ENCODE measurements at regions not wholly inside any gene's neighbourhood (a gene's known extent, or its start where the extent isn't known, plus 50 kb on each side); places are given as distances from the start of the nearest gene placed in this dataset.

GRCh38 chr2:128559533-128560515 is 241.2 kb upstream of the HS6ST1 start:
- Histone ChIP-seq H3K27me3 (ENCODE audit: control insufficient read depth in 1 of 2, insufficient read depth in 2 of 2, low read length in 2 of 2) (no peaks in the 10 kb centered on the region), H3K9me3 (ENCODE audit: control insufficient read depth in 1 of 2, insufficient read depth in 1 of 2, low read length in 2 of 2) (peaks cover 0 to 7% of the 10 kb centered on the region in 2 experiments), H3K36me3 (ENCODE audit: insufficient read depth, low read length) (no peaks in the 10 kb centered on the region), H3K27ac (ENCODE audit: low read depth in 1 of 2, low read length in 2 of 2) (no peak overlapping the region), H3K4me1 (ENCODE audit: insufficient read depth, low read length) (no peaks in the 10 kb centered on the region), H3K4me3 (ENCODE audit: low read length) (no peak overlapping the region)
- intact Hi-C loops (cut with DNase I, micrococcal nuclease), result no loop called here
- Mint-ChIP-seq H3K4me1 (ENCODE audit: low read depth) (no peaks in the 10 kb centered on the region), H3K27ac (no peak overlapping the region), H3K4me3 (no peak overlapping the region), H3K36me3 (ENCODE audit: low read depth) (no peaks in the 10 kb centered on the region), H3K9me3 (no peaks in the 10 kb centered on the region), H3K27me3 (no peaks in the 10 kb centered on the region)
- ChIA-PET POLR2A (no interaction called here), CTCF (no interaction called here)
- TF ChIP-seq, protein P1, sequence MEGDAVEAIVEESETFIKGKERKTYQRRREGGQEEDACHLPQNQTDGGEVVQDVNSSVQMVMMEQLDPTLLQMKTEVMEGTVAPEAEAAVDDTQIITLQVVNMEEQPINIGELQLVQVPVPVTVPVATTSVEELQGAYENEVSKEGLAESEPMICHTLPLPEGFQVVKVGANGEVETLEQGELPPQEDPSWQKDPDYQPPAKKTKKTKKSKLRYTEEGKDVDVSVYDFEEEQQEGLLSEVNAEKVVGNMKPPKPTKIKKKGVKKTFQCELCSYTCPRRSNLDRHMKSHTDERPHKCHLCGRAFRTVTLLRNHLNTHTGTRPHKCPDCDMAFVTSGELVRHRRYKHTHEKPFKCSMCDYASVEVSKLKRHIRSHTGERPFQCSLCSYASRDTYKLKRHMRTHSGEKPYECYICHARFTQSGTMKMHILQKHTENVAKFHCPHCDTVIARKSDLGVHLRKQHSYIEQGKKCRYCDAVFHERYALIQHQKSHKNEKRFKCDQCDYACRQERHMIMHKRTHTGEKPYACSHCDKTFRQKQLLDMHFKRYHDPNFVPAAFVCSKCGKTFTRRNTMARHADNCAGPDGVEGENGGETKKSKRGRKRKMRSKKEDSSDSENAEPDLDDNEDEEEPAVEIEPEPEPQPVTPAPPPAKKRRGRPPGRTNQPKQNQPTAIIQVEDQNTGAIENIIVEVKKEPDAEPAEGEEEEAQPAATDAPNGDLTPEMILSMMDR (IDR thresholded peaks at IDR 0.05), result no peak
- DNase-seq (no peak), ATAC-seq (ENCODE audit: poor library complexity) (no peak)

- H3K27me3 Mint-ChIP-seq, result no peaks in the 10 kb centered on the region
- Histone ChIP-seq H3K4me3 (ENCODE audit: low read length) (no peak overlapping the region), H3K4me1 (ENCODE audit: insufficient read depth, low read length) (no peaks in the 10 kb centered on the region), H3K9me3 (ENCODE audit: control insufficient read depth in 1 of 2, insufficient read depth in 1 of 2, low read length in 2 of 2) (peaks cover 0 to 7% of the 10 kb centered on the region in 2 experiments), H3K36me3 (ENCODE audit: insufficient read depth, low read length) (no peaks in the 10 kb centered on the region), H3K27me3 (ENCODE audit: control insufficient read depth in 1 of 2, insufficient read depth in 2 of 2, low read length in 2 of 2) (no peaks in the 10 kb centered on the region), H3K27ac (ENCODE audit: low read depth in 1 of 2, low read length in 2 of 2) (no peak overlapping the region)
- DNase-seq (no peak), ATAC-seq (ENCODE audit: poor library complexity) (no peak)
- no peaks in the 10 kb centered on the region for H3K9me3 Mint-ChIP-seq
- no peaks in the 10 kb centered on the region for H3K36me3 Mint-ChIP-seq (ENCODE audit: low read depth)
- TF ChIP-seq, protein P1 (IDR thresholded peaks at IDR 0.05), result no peak
- no peak overlapping the region for H3K27ac Mint-ChIP-seq
- CTCF ChIA-PET, result no interaction called here
- H3K4me3 Mint-ChIP-seq, result no peak overlapping the region
- intact Hi-C loops (cut with DNase I, micrococcal nuclease), result no loop called here
- no peaks in the 10 kb centered on the region for H3K4me1 Mint-ChIP-seq (ENCODE audit: low read depth)
- POLR2A ChIA-PET, result no interaction called here
Measured at GRCh38 chr2:128560718-128561117, 242.1 kb upstream of the HS6ST1 start.

DNA sequence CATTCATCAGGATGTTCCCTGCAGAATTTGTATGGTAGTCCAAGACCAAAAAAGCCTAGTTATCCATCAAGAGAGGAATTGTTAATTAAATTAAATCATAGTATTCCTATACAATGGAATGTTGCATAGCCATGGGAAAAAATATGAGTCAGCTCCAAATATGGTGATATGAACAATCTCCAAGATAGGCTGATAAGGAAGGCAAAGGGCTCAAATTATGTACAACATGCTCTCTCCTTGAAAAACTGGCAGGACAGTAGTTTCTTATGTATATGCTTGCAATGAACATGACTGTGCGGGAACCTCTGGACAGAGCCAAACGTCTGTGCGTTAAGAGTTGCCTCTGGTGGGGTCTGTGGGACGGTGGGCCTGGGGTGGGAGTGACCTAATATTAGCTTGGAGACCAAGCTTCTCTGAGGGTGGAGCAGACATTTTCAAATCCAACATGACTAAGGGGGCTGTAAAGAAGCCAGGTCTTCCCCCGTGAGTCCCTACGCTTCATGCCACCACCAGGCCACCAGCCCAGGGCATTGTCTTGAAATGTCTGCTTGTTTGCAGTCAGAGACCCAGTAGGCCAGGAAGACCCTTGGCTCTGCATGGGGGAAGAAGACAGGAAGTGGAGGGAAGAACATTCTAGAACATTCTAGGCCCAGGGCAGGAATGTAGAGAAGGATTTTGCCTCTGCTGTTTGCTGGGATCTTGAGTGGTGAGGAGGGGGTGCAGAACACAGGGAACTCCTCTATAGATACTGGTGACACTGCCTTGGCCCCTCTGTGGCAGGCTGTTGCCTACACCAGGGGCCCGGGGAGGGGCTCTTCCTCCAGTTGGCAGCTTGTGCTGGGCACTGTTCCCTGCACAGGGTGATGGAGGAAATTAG is 244.0 kb upstream of the HS6ST1 start:
- TF ChIP-seq, protein P1 (IDR thresholded peaks at IDR 0.05), result no peak
- no peak for DNase-seq
- Histone ChIP-seq H3K4me3 (ENCODE audit: low read length) (no peak overlapping the region), H3K27ac (ENCODE audit: low read depth in 1 of 2, low read length in 2 of 2) (no peak overlapping the region), H3K27me3 (ENCODE audit: control insufficient read depth in 1 of 2, insufficient read depth in 2 of 2, low read length in 2 of 2) (no peaks in the 10 kb centered on the region), H3K4me1 (ENCODE audit: insufficient read depth, low read length) (no peaks in the 10 kb centered on the region), H3K36me3 (ENCODE audit: insufficient read depth, low read length) (no peaks in the 10 kb centered on the region), H3K9me3 (ENCODE audit: control insufficient read depth in 1 of 2, insufficient read depth in 1 of 2, low read length in 2 of 2) (peaks cover 0 to 7% of the 10 kb centered on the region in 2 experiments)
- no peaks in the 10 kb centered on the region for H3K9me3 Mint-ChIP-seq
- no peak overlapping the region for H3K4me3 Mint-ChIP-seq
- CTCF ChIA-PET, result interaction anchor here (1.2 kb wide), 1 partner anchor 9 kb away, joined by 3 read pairs; no protein-coding TSS in a partner anchor
- no peaks in the 10 kb centered on the region for H3K36me3 Mint-ChIP-seq (ENCODE audit: low read depth)
- H3K27me3 Mint-ChIP-seq, result no peaks in the 10 kb centered on the region
- no peak for ATAC-seq (ENCODE audit: poor library complexity)
- POLR2A ChIA-PET, result no interaction called here
- intact Hi-C loops (cut with DNase I, micrococcal nuclease), result no loop called here
- no peaks in the 10 kb centered on the region for H3K4me1 Mint-ChIP-seq (ENCODE audit: low read depth)
- H3K27ac Mint-ChIP-seq, result no peak overlapping the region

Data from CD4-positive, alpha-beta T cell (primary cell).